Neural progenitor cell (in vitro differentiated cells): ENCODE measurements at regions not wholly inside any gene's neighbourhood (a gene's known extent, or its start where the extent isn't known, plus 50 kb on each side); places are given as distances from the start of the nearest gene placed in this dataset.

Experiments used
- DNase-seq: peaks from one replicate; pipeline ENCODE4 v3.0.0-alpha.2; 2016; ENCODE audit warnings: low spot score
- H2AFZ ChIP-seq: fragments of 200-600 bp; sonication (generic); replicated peaks from 2 replicates; pipeline ENCODE4 v1.6.1; 2016; ENCODE audit warnings: antibody characterized with exemption
- H3F3A ChIP-seq: fragments of 200-600 bp; sonication (generic); 2 replicates; pipeline ENCODE4 v1.6.1; 2016; ENCODE audit warnings: antibody characterized with exemption, low read depth
- H3K27ac ChIP-seq: fragments of 200-600 bp; sonication (generic); 2 replicates; pipeline ENCODE4 v1.5.1; 2016; ENCODE audit warnings: mild to moderate bottlenecking
- H3K27me3 ChIP-seq: fragments of 200-600 bp; sonication (generic); 2 replicates; pipeline ENCODE4 v1.6.1; 2016; ENCODE audit warnings: mild to moderate bottlenecking, moderate library complexity
- H3K36me3 ChIP-seq: fragments of 200-600 bp; sonication (generic); 2 replicates; pipeline ENCODE4 v1.5.1; 2016
- H3K4me1 ChIP-seq: fragments of 200-600 bp; sonication (generic); 2 replicates; pipeline ENCODE4 v1.6.1; 2016; ENCODE audit warnings: mixed run types
- H3K4me2 ChIP-seq: fragments of 200-600 bp; sonication (generic); 2 replicates; pipeline ENCODE4 v1.6.1; 2016
- H3K4me3 ChIP-seq: fragments of 200-600 bp; sonication (generic); 2 replicates; pipeline ENCODE4 v1.5.1; 2016
- H3K79me2 ChIP-seq: fragments of 200-600 bp; sonication (generic); 2 replicates; pipeline ENCODE4 v1.6.1; 2016; ENCODE audit warnings: low read depth
- H3K9ac ChIP-seq: fragments of 200-600 bp; sonication (generic); 2 replicates; pipeline ENCODE4 v1.6.1; 2016
- H3K9me3 ChIP-seq: fragments of 200-600 bp; sonication (generic); 2 replicates; pipeline ENCODE4 v1.5.1; 2016; ENCODE audit warnings: low read depth
- H4K20me1 ChIP-seq: fragments of 200-600 bp; sonication (generic); 2 replicates; pipeline ENCODE4 v1.6.1; 2016; ENCODE audit warnings: low read depth
- H3K27ac Mint-ChIP-seq: 3 replicates; pipeline ENCODE4 v1.8.0; 2021; ENCODE audit warnings: mixed read lengths
- H3K27me3 Mint-ChIP-seq: 2 replicates; pipeline ENCODE4 v1.8.0; 2022; ENCODE audit warnings: low read depth, mild to moderate bottlenecking, inconsistent platforms, moderate library complexity, mixed read lengths; ENCODE audit not compliant: insufficient read depth
- H3K36me3 Mint-ChIP-seq: 3 replicates; pipeline ENCODE4 v1.8.0; 2021; ENCODE audit warnings: mixed read lengths
- H3K4me1 Mint-ChIP-seq: 3 replicates; pipeline ENCODE4 v1.8.0; 2021; ENCODE audit warnings: mixed read lengths
- H3K4me3 Mint-ChIP-seq: 3 replicates; pipeline ENCODE4 v1.8.0; 2021; ENCODE audit warnings: mild to moderate bottlenecking, moderate library complexity, mixed read lengths
- H3K9me3 Mint-ChIP-seq: 3 replicates; pipeline ENCODE4 v1.8.0; 2020; ENCODE audit warnings: mixed read lengths
- CTCF ChIP-seq: fragments of 200-600 bp; sonication (generic); IDR thresholded peaks from 2 replicates; pipeline ENCODE4 v1.5.1; 2017; ENCODE audit warnings: antibody characterized with exemption, mild to moderate bottlenecking
- EZH2 ChIP-seq: fragments of 200-600 bp; sonication (generic); IDR thresholded peaks from 2 replicates; pipeline ENCODE4 v1.6.1; 2017; ENCODE audit warnings: antibody characterized with exemption, mild to moderate bottlenecking, moderate library complexity
- EZH2phosphoT487 ChIP-seq: fragments of 200-600 bp; sonication (generic); IDR thresholded peaks from 2 replicates; pipeline ENCODE4 v1.6.1; 2017; ENCODE audit warnings: antibody characterized with exemption

- Histone ChIP-seq H3K36me3 (no peaks in the 10 kb centered on the region), H4K20me1 (no peaks in the 10 kb centered on the region), H2AFZ (no peak overlapping the region), H3K79me2 (no peaks in the 10 kb centered on the region), H3F3A (no peaks in the 10 kb centered on the region), H3K9me3 (no peaks in the 10 kb centered on the region), H3K4me3 (no peak overlapping the region), H3K9ac (no peak overlapping the region), H3K4me1 (no peaks in the 10 kb centered on the region), H3K27ac (no peak overlapping the region), H3K4me2 (no peak overlapping the region), H3K27me3 (no peaks in the 10 kb centered on the region)
- no peaks in the 10 kb centered on the region for H3K4me1 Mint-ChIP-seq
- TF ChIP-seq EZH2phosphoT487 (no peak), EZH2 (no peak), CTCF (peak; percentile 25)
- no peak for DNase-seq
- H3K9me3 Mint-ChIP-seq: no peaks in the 10 kb centered on the region
- no peak overlapping the region for H3K4me3 Mint-ChIP-seq
- no peak overlapping the region for H3K27ac Mint-ChIP-seq
- H3K27me3 Mint-ChIP-seq: peaks cover 2% of the 10 kb centered on the region
- H3K36me3 Mint-ChIP-seq: no peaks in the 10 kb centered on the region
These were observed 148.9 kb upstream of the GLI3 start for GRCh38 chr7:42385912-42386311.

GRCh38 chr7:42381161-42381560 lies 144.2 kb upstream of the GLI3 start:
- Histone ChIP-seq H4K20me1 (no peaks in the 10 kb centered on the region), H2AFZ (no peak overlapping the region), H3K4me2 (no peak overlapping the region), H3K79me2 (no peaks in the 10 kb centered on the region), H3K4me1 (no peaks in the 10 kb centered on the region), H3F3A (no peaks in the 10 kb centered on the region), H3K36me3 (no peaks in the 10 kb centered on the region), H3K9ac (no peak overlapping the region), H3K4me3 (no peak overlapping the region), H3K27ac (no peak overlapping the region), H3K9me3 (no peaks in the 10 kb centered on the region), H3K27me3 (no peaks in the 10 kb centered on the region)
- Mint-ChIP-seq H3K27ac (no peak overlapping the region), H3K4me1 (no peaks in the 10 kb centered on the region), H3K36me3 (no peaks in the 10 kb centered on the region), H3K9me3 (no peaks in the 10 kb centered on the region), H3K4me3 (no peak overlapping the region), H3K27me3 (no peaks in the 10 kb centered on the region)
- DNase-seq: no peak
- TF ChIP-seq CTCF (no peak), EZH2 (no peak), EZH2phosphoT487 (no peak)

- Mint-ChIP-seq H3K4me3 (no peak overlapping the region), H3K9me3 (no peaks in the 10 kb centered on the region), H3K36me3 (no peaks in the 10 kb centered on the region), H3K4me1 (no peaks in the 10 kb centered on the region), H3K27ac (no peak overlapping the region), H3K27me3 (no peaks in the 10 kb centered on the region)
- Histone ChIP-seq H3F3A (no peaks in the 10 kb centered on the region), H3K27me3 (no peaks in the 10 kb centered on the region), H4K20me1 (no peaks in the 10 kb centered on the region), H3K36me3 (no peaks in the 10 kb centered on the region), H3K9me3 (no peaks in the 10 kb centered on the region), H3K27ac (no peak overlapping the region), H3K9ac (no peak overlapping the region), H3K4me3 (no peak overlapping the region), H3K79me2 (no peaks in the 10 kb centered on the region), H2AFZ (no peak overlapping the region), H3K4me2 (no peak overlapping the region), H3K4me1 (no peaks in the 10 kb centered on the region)
- no peak for DNase-seq
- TF ChIP-seq CTCF (no peak), EZH2phosphoT487 (no peak), EZH2 (no peak)
These were observed 143.4 kb upstream of the GLI3 start for GRCh38 chr7:42380401-42380800.

GRCh38 chr7:42378149-42378548 lies 141.1 kb upstream of the GLI3 start:
- Histone ChIP-seq H3F3A (no peaks in the 10 kb centered on the region), H3K4me1 (peaks cover under 1% of the 10 kb centered on the region), H3K9me3 (no peaks in the 10 kb centered on the region), H3K27me3 (no peaks in the 10 kb centered on the region), H3K4me2 (no peak overlapping the region), H3K4me3 (no peak overlapping the region), H3K9ac (no peak overlapping the region), H3K27ac (no peak overlapping the region), H2AFZ (no peak overlapping the region), H3K36me3 (no peaks in the 10 kb centered on the region), H3K79me2 (no peaks in the 10 kb centered on the region), H4K20me1 (no peaks in the 10 kb centered on the region)
- no peak for TF ChIP-seq CTCF
- TF ChIP-seq EZH2phosphoT487: no peak
- no peak for TF ChIP-seq EZH2
- Mint-ChIP-seq H3K4me1 (no peaks in the 10 kb centered on the region), H3K4me3 (no peak overlapping the region), H3K9me3 (peaks cover 2% of the 10 kb centered on the region), H3K27me3 (no peaks in the 10 kb centered on the region), H3K36me3 (no peaks in the 10 kb centered on the region), H3K27ac (no peak overlapping the region)
- DNase-seq: no peak
